ENCODE measurements at regions not wholly inside any gene's neighbourhood (a gene's known extent, or its start where the extent isn't known, plus 50 kb on each side); places are given as distances from the start of the nearest gene placed in this dataset.

DNA sequence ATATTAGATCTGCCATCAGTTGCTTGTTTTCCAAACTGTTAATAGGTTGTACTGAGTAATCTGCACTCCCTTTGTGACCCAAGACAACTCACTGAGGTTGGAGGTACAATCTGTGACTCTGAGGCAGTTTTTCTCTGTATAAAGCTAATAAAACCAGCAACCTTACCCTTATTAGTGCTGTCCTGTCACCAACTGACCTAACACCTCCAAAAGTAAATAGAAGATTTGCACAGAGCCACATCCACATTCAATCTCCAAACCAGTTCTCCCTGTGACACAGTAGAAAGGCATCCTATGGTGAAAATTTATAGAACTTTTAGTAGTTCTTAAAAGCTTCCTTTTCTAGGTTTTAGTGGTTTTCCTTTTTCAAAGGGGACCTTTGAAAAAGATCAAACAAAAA lies 140.4 kb upstream of the ADGRL2 start:
- ATAC-seq = no peak
- H3K4me3 ChIP-seq = no peak overlapping the region
- no peaks in the 10 kb centered on the region for H3K36me3 ChIP-seq
- intact Hi-C loops (cut with DNase I) = no loop called here
- no peaks in the 10 kb centered on the region for H3K27me3 ChIP-seq
- no peak for DNase-seq
- no peaks in the 10 kb centered on the region for H3K4me1 ChIP-seq
- TF ChIP-seq, protein P1, sequence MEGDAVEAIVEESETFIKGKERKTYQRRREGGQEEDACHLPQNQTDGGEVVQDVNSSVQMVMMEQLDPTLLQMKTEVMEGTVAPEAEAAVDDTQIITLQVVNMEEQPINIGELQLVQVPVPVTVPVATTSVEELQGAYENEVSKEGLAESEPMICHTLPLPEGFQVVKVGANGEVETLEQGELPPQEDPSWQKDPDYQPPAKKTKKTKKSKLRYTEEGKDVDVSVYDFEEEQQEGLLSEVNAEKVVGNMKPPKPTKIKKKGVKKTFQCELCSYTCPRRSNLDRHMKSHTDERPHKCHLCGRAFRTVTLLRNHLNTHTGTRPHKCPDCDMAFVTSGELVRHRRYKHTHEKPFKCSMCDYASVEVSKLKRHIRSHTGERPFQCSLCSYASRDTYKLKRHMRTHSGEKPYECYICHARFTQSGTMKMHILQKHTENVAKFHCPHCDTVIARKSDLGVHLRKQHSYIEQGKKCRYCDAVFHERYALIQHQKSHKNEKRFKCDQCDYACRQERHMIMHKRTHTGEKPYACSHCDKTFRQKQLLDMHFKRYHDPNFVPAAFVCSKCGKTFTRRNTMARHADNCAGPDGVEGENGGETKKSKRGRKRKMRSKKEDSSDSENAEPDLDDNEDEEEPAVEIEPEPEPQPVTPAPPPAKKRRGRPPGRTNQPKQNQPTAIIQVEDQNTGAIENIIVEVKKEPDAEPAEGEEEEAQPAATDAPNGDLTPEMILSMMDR (IDR thresholded peaks at IDR 0.05) = no peak
- TF ChIP-seq POLR2A (IDR thresholded peaks at IDR 0.05) = no peak
- no peak overlapping the region for H3K27ac ChIP-seq
- no peaks in the 10 kb centered on the region for H3K9me3 ChIP-seq

- intact Hi-C loops (cut with DNase I) = no loop called here
- H3K4me3 ChIP-seq = no peak overlapping the region
- no peak overlapping the region for H3K27ac ChIP-seq
- DNase-seq = no peak
- no peak for TF ChIP-seq POLR2A (IDR thresholded peaks at IDR 0.05)
- TF ChIP-seq, protein P1 (IDR thresholded peaks at IDR 0.05) = no peak
- H3K9me3 ChIP-seq = no peaks in the 10 kb centered on the region
- H3K4me1 ChIP-seq = no peaks in the 10 kb centered on the region
- no peaks in the 10 kb centered on the region for H3K27me3 ChIP-seq
- 72% methylated on average over 3 of the region's 3 CpGs for WGBS (ENCODE audit: insufficient coverage, low coverage, low lambda C conversion rate, missing lambda C conversion rate)
- no peaks in the 10 kb centered on the region for H3K36me3 ChIP-seq
- no peak for ATAC-seq
Observed at GRCh38 chr1:81654657-81655056, 146.1 kb upstream of the ADGRL2 start.

- ATAC-seq (no peak), DNase-seq (no peak)
- Histone ChIP-seq H3K27ac (no peak overlapping the region), H3K9me3 (no peaks in the 10 kb centered on the region), H3K4me1 (no peaks in the 10 kb centered on the region), H3K36me3 (no peaks in the 10 kb centered on the region), H3K27me3 (no peaks in the 10 kb centered on the region), H3K4me3 (no peak overlapping the region)
- intact Hi-C loops (cut with DNase I) = no loop called here
- WGBS (ENCODE audit: insufficient coverage, low coverage, low lambda C conversion rate, missing lambda C conversion rate) = 71% methylated on average over 8 of the region's 8 CpGs
- TF ChIP-seq, protein P1 (IDR thresholded peaks at IDR 0.05) = no peak
- TF ChIP-seq POLR2A (IDR thresholded peaks at IDR 0.05) = no peak
Observed at GRCh38 chr1:81654147-81654546, 146.6 kb upstream of the ADGRL2 start.

DNA sequence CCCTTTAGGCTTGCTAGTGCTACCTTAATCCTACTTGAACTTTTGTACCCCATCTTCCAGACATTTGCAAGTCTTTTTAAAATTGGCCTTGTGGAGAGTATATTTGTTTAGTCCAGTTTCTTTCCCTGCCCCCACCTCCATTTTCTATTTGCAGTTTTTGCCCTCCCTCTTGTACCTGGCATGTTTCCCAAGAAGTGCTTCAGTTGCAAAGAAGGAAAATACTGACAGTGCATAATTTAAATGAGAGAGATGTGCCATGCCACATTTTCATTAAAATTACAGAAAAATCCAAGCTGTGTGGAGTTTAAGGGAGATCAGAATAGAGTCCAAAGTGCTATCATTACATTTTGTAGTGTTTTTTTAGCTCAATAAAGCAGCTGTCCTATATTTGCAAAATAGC lies 150.0 kb upstream of the ADGRL2 start:
- intact Hi-C loops (cut with DNase I) = no loop called here
- no peak for TF ChIP-seq POLR2A (IDR thresholded peaks at IDR 0.05)
- TF ChIP-seq, protein P1 (IDR thresholded peaks at IDR 0.05) = no peak
- Histone ChIP-seq H3K4me3 (no peak overlapping the region), H3K27me3 (no peaks in the 10 kb centered on the region), H3K4me1 (no peaks in the 10 kb centered on the region), H3K36me3 (no peaks in the 10 kb centered on the region), H3K9me3 (no peaks in the 10 kb centered on the region), H3K27ac (no peak overlapping the region)
- DNase-seq (no peak), ATAC-seq (no peak)

DNA sequence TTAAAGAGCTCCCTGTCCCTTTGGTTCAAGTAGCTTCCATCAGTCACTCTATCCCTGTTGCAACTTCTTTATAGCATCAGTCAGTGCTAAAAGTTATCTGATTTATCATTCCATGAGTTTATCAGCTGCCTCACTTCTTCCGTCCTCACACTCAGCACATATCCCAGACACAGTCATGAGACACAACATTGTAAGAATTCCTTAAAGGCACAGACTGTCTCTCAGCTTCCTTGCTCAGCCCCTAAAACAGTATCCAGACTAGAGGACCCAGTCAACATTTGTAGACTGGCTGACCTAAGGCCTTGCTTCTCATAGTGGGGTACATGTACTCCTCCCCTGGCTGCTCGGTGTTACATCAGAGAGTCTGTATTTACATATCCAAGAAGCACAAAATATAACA lies 164.9 kb upstream of the ADGRL2 start:
- Histone ChIP-seq H3K9me3 (no peaks in the 10 kb centered on the region), H3K4me1 (no peaks in the 10 kb centered on the region), H3K36me3 (no peaks in the 10 kb centered on the region), H3K4me3 (no peak overlapping the region), H3K27me3 (no peaks in the 10 kb centered on the region), H3K27ac (no peak overlapping the region)
- no peak for TF ChIP-seq POLR2A (IDR thresholded peaks at IDR 0.05)
- TF ChIP-seq, protein P1 (IDR thresholded peaks at IDR 0.05) = no peak
- no peak for DNase-seq
- ATAC-seq = no peak
- intact Hi-C loops (cut with DNase I) = no loop called here
- 82% methylated on average over 2 of the region's 2 CpGs for WGBS (ENCODE audit: insufficient coverage, low coverage, low lambda C conversion rate, missing lambda C conversion rate)

Measured in right lobe of liver (tissue), 6 donors.